ENCODE measurements at regions not wholly inside any gene's neighbourhood (a gene's known extent, or its start where the extent isn't known, plus 50 kb on each side); places are given as distances from the start of the nearest gene placed in this dataset.

GRCh38 chr12:4032924-4033615, 159.9 kb upstream of the PARP11 start:
- DNase-seq (ENCODE audit: extremely low spot score), result no peak
- TF ChIP-seq, protein P1, sequence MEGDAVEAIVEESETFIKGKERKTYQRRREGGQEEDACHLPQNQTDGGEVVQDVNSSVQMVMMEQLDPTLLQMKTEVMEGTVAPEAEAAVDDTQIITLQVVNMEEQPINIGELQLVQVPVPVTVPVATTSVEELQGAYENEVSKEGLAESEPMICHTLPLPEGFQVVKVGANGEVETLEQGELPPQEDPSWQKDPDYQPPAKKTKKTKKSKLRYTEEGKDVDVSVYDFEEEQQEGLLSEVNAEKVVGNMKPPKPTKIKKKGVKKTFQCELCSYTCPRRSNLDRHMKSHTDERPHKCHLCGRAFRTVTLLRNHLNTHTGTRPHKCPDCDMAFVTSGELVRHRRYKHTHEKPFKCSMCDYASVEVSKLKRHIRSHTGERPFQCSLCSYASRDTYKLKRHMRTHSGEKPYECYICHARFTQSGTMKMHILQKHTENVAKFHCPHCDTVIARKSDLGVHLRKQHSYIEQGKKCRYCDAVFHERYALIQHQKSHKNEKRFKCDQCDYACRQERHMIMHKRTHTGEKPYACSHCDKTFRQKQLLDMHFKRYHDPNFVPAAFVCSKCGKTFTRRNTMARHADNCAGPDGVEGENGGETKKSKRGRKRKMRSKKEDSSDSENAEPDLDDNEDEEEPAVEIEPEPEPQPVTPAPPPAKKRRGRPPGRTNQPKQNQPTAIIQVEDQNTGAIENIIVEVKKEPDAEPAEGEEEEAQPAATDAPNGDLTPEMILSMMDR (IDR thresholded peaks at IDR 0.05; ENCODE audit: control extremely low read depth, extremely low read depth, low read depth, missing control alignments), result no peak
- ChIA-PET POLR2A (no interaction called here), CTCF (interaction anchor here (1.6 to 1.9 kb wide), 2 partner anchors 147 to 244 kb away, joined by 6 read pairs; no protein-coding TSS in a partner anchor)

DNA sequence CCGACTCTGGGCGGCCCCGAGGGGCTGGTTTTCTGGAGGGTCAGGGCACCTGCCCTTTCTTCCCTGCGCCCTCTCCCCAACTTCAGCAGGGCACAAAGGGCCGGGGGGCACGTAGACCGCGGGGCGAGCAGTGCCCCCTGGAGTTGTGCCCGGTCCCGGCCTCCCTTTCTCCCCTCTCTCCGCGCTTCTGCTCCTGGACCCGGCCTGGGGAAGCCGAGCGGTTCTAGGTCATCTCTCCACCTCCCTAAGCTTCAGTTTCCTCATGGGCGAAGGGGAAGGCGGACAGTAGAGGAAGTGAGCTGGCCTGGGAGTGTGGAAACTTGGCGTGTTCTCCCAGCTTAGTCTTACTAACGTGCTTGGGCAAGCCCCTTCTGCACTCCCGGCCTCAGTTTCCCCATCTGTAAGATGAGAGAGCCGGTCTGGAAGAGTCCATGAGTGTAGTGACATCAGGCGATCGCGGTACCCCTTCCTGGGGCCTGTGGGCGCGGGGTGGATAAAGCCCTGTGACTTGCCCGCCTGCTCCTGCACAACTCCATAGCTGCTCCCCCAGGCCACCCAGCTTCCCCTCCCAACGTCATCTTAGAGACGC, 158.6 kb upstream of the PARP11 start:
- DNase-seq (ENCODE audit: extremely low spot score), result no peak
- ChIA-PET CTCF (interaction anchor here (1.3 to 1.9 kb wide), 2 partner anchors 146 to 245 kb away, joined by 5 to 6 read pairs; no protein-coding TSS in a partner anchor), POLR2A (no interaction called here)
- TF ChIP-seq, protein P1 (IDR thresholded peaks at IDR 0.05; ENCODE audit: control extremely low read depth, extremely low read depth, low read depth, missing control alignments), result no peak

GRCh38 chr12:4030929-4031702, 157.9 kb upstream of the PARP11 start:
- peak; percentile 93 for DNase-seq (ENCODE audit: extremely low spot score)
- ChIA-PET POLR2A (no interaction called here), CTCF (interaction anchor here (1.3 to 1.9 kb wide), 2 partner anchors 146 to 246 kb away, joined by 5 to 6 read pairs; no protein-coding TSS in a partner anchor)
- TF ChIP-seq, protein P1 (IDR thresholded peaks at IDR 0.05; ENCODE audit: control extremely low read depth, extremely low read depth, low read depth, missing control alignments), result no peak

- TF ChIP-seq, protein P1 (IDR thresholded peaks at IDR 0.05; ENCODE audit: control extremely low read depth, extremely low read depth, low read depth, missing control alignments), result no peak
- POLR2A ChIA-PET, result no interaction called here
- CTCF ChIA-PET, result interaction anchor here (0.9 to 1.6 kb wide), 3 partner anchors 9 to 80 kb away, joined by 4 to 5 read pairs (median 4); no protein-coding TSS in a partner anchor
- DNase-seq (ENCODE audit: extremely low spot score), result no peak
Observed at GRCh38 chr12:4027412-4027811, 154.2 kb upstream of the PARP11 start.

DNA sequence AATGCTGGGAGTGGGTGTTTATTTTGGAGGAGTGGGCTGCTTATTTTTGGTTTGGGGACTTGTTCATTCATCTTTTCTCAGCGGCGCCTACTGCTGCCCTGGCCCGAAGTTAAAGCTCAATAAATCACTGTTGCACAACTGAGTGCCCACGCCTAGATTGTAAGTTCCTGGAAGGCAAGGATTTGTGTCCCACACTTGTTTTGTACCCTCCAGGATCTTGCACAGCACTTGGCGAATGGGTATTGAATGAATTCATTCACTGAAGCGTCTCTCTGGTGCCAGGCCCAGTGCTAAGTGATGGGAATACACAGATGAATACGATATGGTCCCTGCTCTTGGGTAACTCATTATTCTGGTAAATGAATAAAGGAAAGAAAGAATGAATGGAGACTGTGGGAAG, 153.3 kb upstream of the PARP11 start:
- TF ChIP-seq, protein P1 (IDR thresholded peaks at IDR 0.05; ENCODE audit: control extremely low read depth, extremely low read depth, low read depth, missing control alignments), result no peak
- DNase-seq (ENCODE audit: extremely low spot score), result no peak
- CTCF ChIA-PET, result interaction anchor here (1.4 to 1.6 kb wide), 2 partner anchors 10 to 81 kb away, joined by 3 to 4 read pairs; no protein-coding TSS in a partner anchor
- POLR2A ChIA-PET, result no interaction called here

DNA sequence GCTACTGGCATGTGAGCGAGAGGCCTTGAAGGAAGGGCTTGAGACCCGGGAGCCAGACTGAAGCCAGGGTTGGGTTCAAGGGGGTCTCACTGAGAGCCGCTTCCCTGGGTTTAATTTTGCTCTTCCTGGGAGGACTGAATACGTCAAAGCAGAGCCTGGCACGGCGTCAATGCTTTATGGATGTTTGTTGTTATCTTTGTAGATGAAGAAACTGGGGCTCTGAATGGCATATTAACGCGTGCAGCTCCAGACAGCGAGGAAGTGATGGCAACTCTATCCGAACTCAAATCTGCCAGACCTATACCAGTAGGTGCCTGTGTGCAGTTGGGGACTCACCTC, 152.8 kb upstream of the PARP11 start:
- no peak for DNase-seq (ENCODE audit: extremely low spot score)
- CTCF ChIA-PET, result interaction anchor here (1.4 to 1.6 kb wide), 2 partner anchors 11 to 82 kb away, joined by 3 to 4 read pairs; no protein-coding TSS in a partner anchor
- TF ChIP-seq, protein P1 (IDR thresholded peaks at IDR 0.05; ENCODE audit: control extremely low read depth, extremely low read depth, low read depth, missing control alignments), result no peak
- POLR2A ChIA-PET, result no interaction called here

Measured in GM10248 (cell line).